ENCODE measurements at regions not wholly inside any gene's neighbourhood (a gene's known extent, or its start where the extent isn't known, plus 50 kb on each side); places are given as distances from the start of the nearest gene placed in this dataset.

DNA sequence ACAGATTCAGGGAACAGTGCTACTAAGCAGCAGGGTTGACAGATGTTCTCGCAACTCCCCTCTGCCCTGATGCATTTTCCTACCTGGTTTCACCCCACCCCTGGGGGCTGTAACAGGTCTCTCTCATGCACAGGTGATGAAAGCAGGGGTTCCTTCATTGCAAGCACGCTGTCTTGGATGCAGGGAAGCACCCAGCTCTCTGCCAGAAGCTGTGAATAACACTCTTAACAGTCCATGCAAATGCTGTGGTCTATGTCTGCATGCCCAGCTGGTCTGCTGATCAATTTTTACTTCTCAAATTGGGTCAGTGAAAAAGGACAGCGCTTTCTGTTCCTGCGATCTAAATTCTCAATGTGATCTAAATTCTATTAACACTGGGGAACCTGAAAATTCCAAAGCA, 246.3 kb upstream of the TSHZ3 start:
- DNase-seq (ENCODE audit: insufficient read length, low spot score, missing footprints), result no peak
- no peaks in the 10 kb centered on the region for H3K79me2 ChIP-seq (ENCODE audit: insufficient read depth, low read length)
- H4K20me1 ChIP-seq (ENCODE audit: insufficient read depth, low read length), result no peaks in the 10 kb centered on the region
- H3K4me2 ChIP-seq (ENCODE audit: insufficient read depth, low read length), result no peak overlapping the region
- TF ChIP-seq, protein P1, sequence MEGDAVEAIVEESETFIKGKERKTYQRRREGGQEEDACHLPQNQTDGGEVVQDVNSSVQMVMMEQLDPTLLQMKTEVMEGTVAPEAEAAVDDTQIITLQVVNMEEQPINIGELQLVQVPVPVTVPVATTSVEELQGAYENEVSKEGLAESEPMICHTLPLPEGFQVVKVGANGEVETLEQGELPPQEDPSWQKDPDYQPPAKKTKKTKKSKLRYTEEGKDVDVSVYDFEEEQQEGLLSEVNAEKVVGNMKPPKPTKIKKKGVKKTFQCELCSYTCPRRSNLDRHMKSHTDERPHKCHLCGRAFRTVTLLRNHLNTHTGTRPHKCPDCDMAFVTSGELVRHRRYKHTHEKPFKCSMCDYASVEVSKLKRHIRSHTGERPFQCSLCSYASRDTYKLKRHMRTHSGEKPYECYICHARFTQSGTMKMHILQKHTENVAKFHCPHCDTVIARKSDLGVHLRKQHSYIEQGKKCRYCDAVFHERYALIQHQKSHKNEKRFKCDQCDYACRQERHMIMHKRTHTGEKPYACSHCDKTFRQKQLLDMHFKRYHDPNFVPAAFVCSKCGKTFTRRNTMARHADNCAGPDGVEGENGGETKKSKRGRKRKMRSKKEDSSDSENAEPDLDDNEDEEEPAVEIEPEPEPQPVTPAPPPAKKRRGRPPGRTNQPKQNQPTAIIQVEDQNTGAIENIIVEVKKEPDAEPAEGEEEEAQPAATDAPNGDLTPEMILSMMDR (IDR thresholded peaks at IDR 0.05; ENCODE audit: extremely low read depth, low read depth, low read length), result no peak
- no peaks in the 10 kb centered on the region for H3K9me3 ChIP-seq (ENCODE audit: low read depth, low read length)
- no peak overlapping the region for H3K4me3 ChIP-seq (ENCODE audit: insufficient read depth, low read length)
- H3K36me3 ChIP-seq (ENCODE audit: insufficient read depth, low read length), result no peaks in the 10 kb centered on the region
- no peak overlapping the region for H3K27ac ChIP-seq (ENCODE audit: low read depth, low read length)
- no peaks in the 10 kb centered on the region for H3K27me3 ChIP-seq (ENCODE audit: insufficient read depth, low read length)
- no peak overlapping the region for H2AFZ ChIP-seq (ENCODE audit: low read length)
- no peaks in the 10 kb centered on the region for H3K4me1 ChIP-seq (ENCODE audit: insufficient read depth, low read length)

- no peak for DNase-seq (ENCODE audit: insufficient read length, low spot score, missing footprints)
- H3K4me1 ChIP-seq (ENCODE audit: insufficient read depth, low read length), result no peaks in the 10 kb centered on the region
- H2AFZ ChIP-seq (ENCODE audit: low read length), result no peak overlapping the region
- H3K36me3 ChIP-seq (ENCODE audit: insufficient read depth, low read length), result no peaks in the 10 kb centered on the region
- TF ChIP-seq, protein P1 (IDR thresholded peaks at IDR 0.05; ENCODE audit: extremely low read depth, low read depth, low read length), result no peak
- H4K20me1 ChIP-seq (ENCODE audit: insufficient read depth, low read length), result no peaks in the 10 kb centered on the region
- no peaks in the 10 kb centered on the region for H3K27me3 ChIP-seq (ENCODE audit: insufficient read depth, low read length)
- no peaks in the 10 kb centered on the region for H3K9me3 ChIP-seq (ENCODE audit: low read depth, low read length)
- H3K79me2 ChIP-seq (ENCODE audit: insufficient read depth, low read length), result no peaks in the 10 kb centered on the region
- no peak overlapping the region for H3K4me2 ChIP-seq (ENCODE audit: insufficient read depth, low read length)
- no peak overlapping the region for H3K27ac ChIP-seq (ENCODE audit: low read depth, low read length)
- H3K4me3 ChIP-seq (ENCODE audit: insufficient read depth, low read length), result no peak overlapping the region
Observed at GRCh38 chr19:31596751-31597150, 247.5 kb upstream of the TSHZ3 start.

DNA sequence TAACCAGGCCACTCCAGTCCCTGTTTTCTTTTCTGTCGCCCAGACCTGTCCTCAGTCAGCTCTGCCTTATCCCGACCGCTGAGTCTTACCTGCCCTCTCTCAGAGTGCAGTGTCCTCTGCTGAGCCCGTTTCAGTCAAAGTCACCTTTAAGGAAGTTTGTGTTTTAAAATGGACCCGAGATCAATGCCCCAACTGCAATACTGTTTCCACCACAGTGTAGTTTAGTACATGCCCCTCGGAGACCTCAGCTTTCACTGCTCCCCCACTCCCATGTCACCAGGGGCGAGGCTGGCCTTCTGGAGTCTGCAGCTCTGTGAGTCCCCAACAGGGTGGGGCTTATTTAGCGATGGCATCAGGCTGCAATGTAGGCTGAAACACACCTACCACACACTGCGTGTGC, 248.4 kb upstream of the TSHZ3 start:
- no peaks in the 10 kb centered on the region for H4K20me1 ChIP-seq (ENCODE audit: insufficient read depth, low read length)
- H3K27ac ChIP-seq (ENCODE audit: low read depth, low read length), result no peak overlapping the region
- H2AFZ ChIP-seq (ENCODE audit: low read length), result no peak overlapping the region
- no peaks in the 10 kb centered on the region for H3K27me3 ChIP-seq (ENCODE audit: insufficient read depth, low read length)
- H3K9me3 ChIP-seq (ENCODE audit: low read depth, low read length), result no peaks in the 10 kb centered on the region
- no peak overlapping the region for H3K4me3 ChIP-seq (ENCODE audit: insufficient read depth, low read length)
- H3K4me1 ChIP-seq (ENCODE audit: insufficient read depth, low read length), result no peaks in the 10 kb centered on the region
- TF ChIP-seq, protein P1 (IDR thresholded peaks at IDR 0.05; ENCODE audit: extremely low read depth, low read depth, low read length), result no peak
- H3K4me2 ChIP-seq (ENCODE audit: insufficient read depth, low read length), result no peak overlapping the region
- no peaks in the 10 kb centered on the region for H3K36me3 ChIP-seq (ENCODE audit: insufficient read depth, low read length)
- DNase-seq (ENCODE audit: insufficient read length, low spot score, missing footprints), result peak; percentile 11
- H3K79me2 ChIP-seq (ENCODE audit: insufficient read depth, low read length), result no peaks in the 10 kb centered on the region

DNA sequence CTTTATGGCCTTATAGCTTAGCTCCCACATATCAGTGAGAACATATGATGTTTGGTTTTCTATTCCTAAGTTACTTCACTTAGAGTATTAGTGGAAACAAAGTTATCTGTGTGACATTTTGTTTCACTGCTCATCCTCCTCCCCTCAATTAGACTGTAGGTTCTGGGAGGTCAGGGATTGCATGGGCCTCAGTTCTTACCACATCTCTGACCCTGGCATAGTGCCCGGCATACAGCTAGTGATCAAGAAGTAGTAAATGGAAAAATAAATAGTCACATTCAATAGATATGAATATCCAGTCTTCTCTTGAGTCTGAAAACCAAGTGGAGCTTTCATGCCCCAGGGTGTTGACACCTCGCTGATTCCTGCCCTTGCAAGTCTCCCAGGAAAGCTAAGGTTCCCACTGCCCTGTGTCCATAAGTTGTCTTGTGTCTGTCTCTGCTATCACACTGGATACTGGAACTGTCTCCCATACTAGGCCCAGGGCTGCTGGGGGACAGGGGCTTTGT, 249.5 kb upstream of the TSHZ3 start:
- H3K27ac ChIP-seq (ENCODE audit: low read depth, low read length), result no peak overlapping the region
- no peaks in the 10 kb centered on the region for H3K79me2 ChIP-seq (ENCODE audit: insufficient read depth, low read length)
- no peaks in the 10 kb centered on the region for H3K9me3 ChIP-seq (ENCODE audit: low read depth, low read length)
- no peaks in the 10 kb centered on the region for H4K20me1 ChIP-seq (ENCODE audit: insufficient read depth, low read length)
- H3K4me1 ChIP-seq (ENCODE audit: insufficient read depth, low read length), result no peaks in the 10 kb centered on the region
- no peak for DNase-seq (ENCODE audit: insufficient read length, low spot score, missing footprints)
- H3K4me2 ChIP-seq (ENCODE audit: insufficient read depth, low read length), result no peak overlapping the region
- no peaks in the 10 kb centered on the region for H3K27me3 ChIP-seq (ENCODE audit: insufficient read depth, low read length)
- no peak overlapping the region for H3K4me3 ChIP-seq (ENCODE audit: insufficient read depth, low read length)
- TF ChIP-seq, protein P1 (IDR thresholded peaks at IDR 0.05; ENCODE audit: extremely low read depth, low read depth, low read length), result no peak
- no peaks in the 10 kb centered on the region for H3K36me3 ChIP-seq (ENCODE audit: insufficient read depth, low read length)
- H2AFZ ChIP-seq (ENCODE audit: low read length), result no peak overlapping the region

All from osteoblast (primary cell).